ENCODE measurements at regions not wholly inside any gene's neighbourhood (a gene's known extent, or its start where the extent isn't known, plus 50 kb on each side); places are given as distances from the start of the nearest gene placed in this dataset.

DNA sequence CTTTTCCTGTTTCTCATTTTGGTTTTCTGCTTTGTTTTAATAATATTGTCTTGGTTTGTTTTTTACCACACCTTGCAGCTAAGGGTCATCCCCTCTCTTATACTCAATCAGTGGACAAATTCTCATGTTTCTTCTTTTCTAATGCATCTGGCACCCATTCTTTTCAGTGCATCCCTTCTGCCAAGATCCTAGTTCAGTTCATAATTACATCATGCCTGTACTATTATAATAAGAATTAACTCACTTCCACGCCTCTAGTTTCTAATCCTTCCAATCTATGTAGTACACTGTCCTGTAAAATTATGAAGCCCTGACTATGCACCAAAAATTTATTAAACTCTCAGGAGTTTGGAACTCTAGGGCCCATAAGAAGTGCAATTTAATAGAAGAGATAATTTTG is 126.1 kb downstream of the FAT4 start:
- TF ChIP-seq, protein P1, sequence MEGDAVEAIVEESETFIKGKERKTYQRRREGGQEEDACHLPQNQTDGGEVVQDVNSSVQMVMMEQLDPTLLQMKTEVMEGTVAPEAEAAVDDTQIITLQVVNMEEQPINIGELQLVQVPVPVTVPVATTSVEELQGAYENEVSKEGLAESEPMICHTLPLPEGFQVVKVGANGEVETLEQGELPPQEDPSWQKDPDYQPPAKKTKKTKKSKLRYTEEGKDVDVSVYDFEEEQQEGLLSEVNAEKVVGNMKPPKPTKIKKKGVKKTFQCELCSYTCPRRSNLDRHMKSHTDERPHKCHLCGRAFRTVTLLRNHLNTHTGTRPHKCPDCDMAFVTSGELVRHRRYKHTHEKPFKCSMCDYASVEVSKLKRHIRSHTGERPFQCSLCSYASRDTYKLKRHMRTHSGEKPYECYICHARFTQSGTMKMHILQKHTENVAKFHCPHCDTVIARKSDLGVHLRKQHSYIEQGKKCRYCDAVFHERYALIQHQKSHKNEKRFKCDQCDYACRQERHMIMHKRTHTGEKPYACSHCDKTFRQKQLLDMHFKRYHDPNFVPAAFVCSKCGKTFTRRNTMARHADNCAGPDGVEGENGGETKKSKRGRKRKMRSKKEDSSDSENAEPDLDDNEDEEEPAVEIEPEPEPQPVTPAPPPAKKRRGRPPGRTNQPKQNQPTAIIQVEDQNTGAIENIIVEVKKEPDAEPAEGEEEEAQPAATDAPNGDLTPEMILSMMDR (conservative IDR thresholded peaks at IDR 0.05 in 1 of 2, IDR thresholded peaks at IDR 0.05 in 1 of 2; ENCODE audit: low read depth in 1 of 2, low read length in 2 of 2) = no peak
- no peak for TF ChIP-seq EZH2 (IDR thresholded peaks at IDR 0.05; ENCODE audit: low read length, missing control alignments)

Data from fibroblast of lung (primary cell).